HL-60 (cell line): ENCODE measurements at regions not wholly inside any gene's neighbourhood (a gene's known extent, or its start where the extent isn't known, plus 50 kb on each side); places are given as distances from the start of the nearest gene placed in this dataset.

Source experiments
- DNase-seq, 2 experiments: peaks; one replicate each; pipeline ENCODE4 v3.0.0-alpha.2; 2010 to 2020; ENCODE audit warnings: low read depth in 1 of 2, low spot score in 1 of 2
- H3K27ac ChIP-seq: fragments of 250-450 bp; sonication (Bioruptor Pico); replicated peaks from 2 replicates; pipeline ENCODE4 v1.5.1; 2020; ENCODE audit warnings: mild to moderate bottlenecking, moderate library complexity
- H3K27me3 ChIP-seq: fragments of 250-450 bp; sonication (Bioruptor Pico); 2 replicates; pipeline ENCODE4 v1.5.1; 2021; ENCODE audit warnings: mild to moderate bottlenecking, moderate library complexity; ENCODE audit not compliant: insufficient read depth, poor library complexity, severe bottlenecking
- H3K4me3 ChIP-seq: replicated peaks from 2 replicates; pipeline ENCODE4 v1.5.1; 2011; ENCODE audit warnings: mild to moderate bottlenecking, control low read depth, low read length; ENCODE audit not compliant: insufficient read depth
- CTCF ChIP-seq: IDR thresholded peaks from one replicate; pipeline ENCODE4 v1.5.1; 2011; ENCODE audit warnings: low read length, control low read depth, inconsistent platforms; ENCODE audit not compliant: insufficient read depth
- GABPA ChIP-seq: IDR thresholded peaks from 2 replicates; pipeline ENCODE4 v1.6.1; 2012; ENCODE audit warnings: low read depth
- POLR2AphosphoS5 ChIP-seq: IDR thresholded peaks from 2 replicates; pipeline ENCODE4 v1.6.1; 2012; ENCODE audit warnings: low read depth
- REST ChIP-seq: IDR thresholded peaks from 2 replicates; pipeline ENCODE4 v1.6.1; 2012; ENCODE audit warnings: low read depth; ENCODE audit not compliant: insufficient replicate concordance
- SPI1 ChIP-seq: IDR thresholded peaks from 2 replicates; pipeline ENCODE4 v1.6.1; 2012; ENCODE audit warnings: low read depth, mild to moderate bottlenecking, borderline replicate concordance

- no peaks in the 10 kb centered on the region for H3K27me3 ChIP-seq
- no peak overlapping the region for H3K4me3 ChIP-seq
Measured at GRCh38 chr10:58897236-58897635, 279.2 kb upstream of the PHYHIPL start.

GRCh38 chr10:58897708-58898107 lies 278.7 kb upstream of the PHYHIPL start:
- Histone ChIP-seq H3K27ac (no peak overlapping the region), H3K27me3 (no peaks in the 10 kb centered on the region), H3K4me3 (no peak overlapping the region)
- no peak for DNase-seq
- TF ChIP-seq SPI1 = 0 out of 2 replicates have a peak, but pooled peaks have one; percentile 17
- TF ChIP-seq CTCF = no peak

More at GRCh38 chr10:58897236-58897635, 279.2 kb upstream of the PHYHIPL start:
- no peak for DNase-seq
- no peak for TF ChIP-seq SPI1
- TF ChIP-seq GABPA = no peak
- no peak for TF ChIP-seq CTCF
- no peak for TF ChIP-seq POLR2AphosphoS5
- no peak for TF ChIP-seq REST
- no peak overlapping the region for H3K27ac ChIP-seq

- Histone ChIP-seq H3K4me3 (no peak overlapping the region), H3K27ac (no peak overlapping the region), H3K27me3 (no peaks in the 10 kb centered on the region)
- no peak for DNase-seq
- TF ChIP-seq REST = no peak
- TF ChIP-seq CTCF = no peak
- no peak for TF ChIP-seq POLR2AphosphoS5
- no peak for TF ChIP-seq GABPA
Measured at GRCh38 chr10:58898854-58899573, 277.4 kb upstream of the PHYHIPL start.

GRCh38 chr10:58901092-58901646 lies 275.3 kb upstream of the PHYHIPL start:
- Histone ChIP-seq H3K27me3 (no peaks in the 10 kb centered on the region), H3K27ac (no peak overlapping the region), H3K4me3 (no peak overlapping the region)
- no peak for TF ChIP-seq SPI1
- no peak for TF ChIP-seq CTCF
- TF ChIP-seq GABPA = no peak
- no peak for TF ChIP-seq REST
- TF ChIP-seq POLR2AphosphoS5 = no peak
- DNase-seq = no peak
